HEK293 (cell line): ENCODE measurements at regions not wholly inside any gene's neighbourhood (a gene's known extent, or its start where the extent isn't known, plus 50 kb on each side); places are given as distances from the start of the nearest gene placed in this dataset.

Source experiments
- CTCF ChIA-PET: fragments of 350-600 bp; formaldehyde crosslinking; extraction: SDS; loops from one replicate; lab custom pipeline; 2021; ENCODE audit warnings: antibody characterized with exemption; lab: Yijun Ruan, JAX
- POLR2A ChIA-PET: fragments of 300-600 bp; formaldehyde crosslinking; extraction: SDS; loops from one replicate; lab custom pipeline; 2020; ENCODE audit warnings: antibody characterized with exemption, inconsistent platforms; lab: Yijun Ruan, JAX
- H3K27ac ChIP-seq: fragments of 200-500 bp; sonication (Bioruptor generic); 2 replicates; pipeline ENCODE4 v1.5.1; 2014; ENCODE audit warnings: low read depth, low read length, control low read depth, inconsistent platforms; ENCODE audit errors: extremely low read depth
- H3K36me3 ChIP-seq, 2 experiments: fragments of 200-500 bp in 1 of 2; sonication (Bioruptor generic) in 1 of 2; 1 replicate in 1 of 2; 2 replicates in 1 of 2; pipeline ENCODE4 v1.5.1; 2014 to 2017; ENCODE audit warnings: inconsistent platforms in 2 of 2, low read length in 2 of 2; ENCODE audit not compliant: control insufficient read depth in 2 of 2, insufficient read depth in 1 of 2
- H3K4me1 ChIP-seq: fragments of 200-500 bp; sonication (Bioruptor generic); 2 replicates; pipeline ENCODE4 v1.5.1; 2014; ENCODE audit warnings: mild to moderate bottlenecking, low read length, inconsistent platforms; ENCODE audit not compliant: control insufficient read depth, insufficient read depth
- H3K4me3 ChIP-seq: 2 replicates; pipeline ENCODE4 v1.5.1; 2011; ENCODE audit warnings: low read depth, mild to moderate bottlenecking, control low read depth, low read length, moderate library complexity
- H3K9me3 ChIP-seq: fragments of 200-500 bp; sonication (Bioruptor generic); 2 replicates; pipeline ENCODE4 v1.5.1; 2014; ENCODE audit warnings: low read depth, low read length, inconsistent platforms; ENCODE audit not compliant: control insufficient read depth, insufficient read depth
- AEBP2 ChIP-seq: fragments of 450-650 bp; formaldehyde crosslinking; IDR thresholded peaks from 2 replicates; pipeline ENCODE4 v1.5.1; 2016; ENCODE audit warnings: missing biosample characterization, missing genetic modification characterization, borderline replicate concordance
- OVOL3 ChIP-seq: fragments of 450-650 bp; formaldehyde crosslinking; IDR thresholded peaks from 2 replicates; pipeline ENCODE4 v1.5.1; 2016; ENCODE audit warnings: missing biosample characterization, missing genetic modification characterization
- PATZ1 ChIP-seq: fragments of 450-650 bp; formaldehyde crosslinking; IDR thresholded peaks from 2 replicates; pipeline ENCODE4 v1.5.1; 2016; ENCODE audit warnings: missing biosample characterization, missing genetic modification characterization
- SP2 ChIP-seq: fragments of 450-650 bp; formaldehyde crosslinking; IDR thresholded peaks from 2 replicates; pipeline ENCODE4 v1.5.1; 2016; ENCODE audit warnings: missing biosample characterization, missing genetic modification characterization
- WT1 ChIP-seq: fragments of 450-650 bp; formaldehyde crosslinking; IDR thresholded peaks from 2 replicates; pipeline ENCODE4 v1.5.1; 2016; ENCODE audit warnings: missing biosample characterization, missing genetic modification characterization
- ZFHX2 ChIP-seq: fragments of 450-650 bp; formaldehyde crosslinking; conservative IDR thresholded peaks from 2 replicates; pipeline ENCODE4 v1.5.1; 2016; ENCODE audit warnings: missing biosample characterization, missing genetic modification characterization
- ZFP69B ChIP-seq: fragments of 450-650 bp; formaldehyde crosslinking; IDR thresholded peaks from 2 replicates; pipeline ENCODE4 v1.5.1; 2016; ENCODE audit warnings: missing biosample characterization, missing genetic modification characterization
- ZNF19 ChIP-seq: fragments of 450-650 bp; formaldehyde crosslinking; IDR thresholded peaks from 2 replicates; pipeline ENCODE4; 2016; ENCODE audit warnings: missing biosample characterization, missing genetic modification characterization, low read depth
- ZNF2 ChIP-seq: fragments of 450-650 bp; formaldehyde crosslinking; IDR thresholded peaks from 2 replicates; pipeline ENCODE4 v1.5.1; 2016; ENCODE audit warnings: missing biosample characterization, missing genetic modification characterization
- ZNF23 ChIP-seq: fragments of 450-650 bp; formaldehyde crosslinking; IDR thresholded peaks from 2 replicates; pipeline ENCODE4 v1.5.1; 2016; ENCODE audit warnings: missing biosample characterization, missing genetic modification characterization, borderline replicate concordance
- ZNF239 ChIP-seq: fragments of 450-650 bp; formaldehyde crosslinking; IDR thresholded peaks from 2 replicates; pipeline ENCODE4 v1.5.1; 2016; ENCODE audit warnings: missing biosample characterization, missing genetic modification characterization
- ZNF274 ChIP-seq, 2 experiments: fragments of 200-500 bp in 1 of 2; fragments of 450-650 bp in 1 of 2; sonication (Bioruptor generic) in 1 of 2; formaldehyde crosslinking in 1 of 2; IDR thresholded peaks; 2 replicates each; pipeline versions ENCODE4 v1.5.1 to v1.6.1; 2014 to 2016; ENCODE audit warnings: borderline replicate concordance in 1 of 2, inconsistent platforms in 1 of 2, low read length in 1 of 2, missing biosample characterization in 1 of 2, missing genetic modification characterization in 1 of 2
- ZNF324 ChIP-seq: fragments of 450-650 bp; formaldehyde crosslinking; IDR thresholded peaks from 2 replicates; pipeline ENCODE4 v1.5.1; 2016; ENCODE audit warnings: missing biosample characterization, missing genetic modification characterization
- ZNF354C ChIP-seq: fragments of 450-650 bp; formaldehyde crosslinking; IDR thresholded peaks from 2 replicates; pipeline ENCODE4 v1.5.1; 2016; ENCODE audit warnings: missing biosample characterization, missing genetic modification characterization, low read depth, borderline replicate concordance
- ZNF423 ChIP-seq: fragments of 450-650 bp; formaldehyde crosslinking; IDR thresholded peaks from 2 replicates; pipeline ENCODE4 v1.5.1; 2016; ENCODE audit warnings: missing biosample characterization, missing genetic modification characterization
- ZNF513 ChIP-seq: fragments of 450-650 bp; IDR thresholded peaks from 2 replicates; pipeline ENCODE4 v1.5.1; 2018; ENCODE audit warnings: missing biosample characterization, missing genetic modification characterization
- ZNF514 ChIP-seq: fragments of 450-650 bp; formaldehyde crosslinking; IDR thresholded peaks from 2 replicates; pipeline ENCODE4 v1.5.1; 2016; ENCODE audit warnings: missing biosample characterization, missing genetic modification characterization
- ZNF549 ChIP-seq: fragments of 450-650 bp; IDR thresholded peaks from 2 replicates; pipeline ENCODE4 v1.5.1; 2018; ENCODE audit warnings: missing biosample characterization, missing genetic modification characterization, mild to moderate bottlenecking, inconsistent platforms, moderate library complexity
- ZNF596 ChIP-seq: fragments of 450-650 bp; IDR thresholded peaks from 2 replicates; pipeline ENCODE4 v1.5.0; 2018; ENCODE audit warnings: missing biosample characterization, mild to moderate bottlenecking, missing genetic modification characterization, moderate library complexity
- ZNF623 ChIP-seq: fragments of 450-650 bp; formaldehyde crosslinking; IDR thresholded peaks from 2 replicates; pipeline ENCODE4 v1.5.1; 2016; ENCODE audit warnings: missing biosample characterization, missing genetic modification characterization
- ZNF704 ChIP-seq: fragments of 450-650 bp; formaldehyde crosslinking; IDR thresholded peaks from 2 replicates; pipeline ENCODE4 v1.5.1; 2016; ENCODE audit warnings: missing biosample characterization, missing genetic modification characterization
- ZNF747 ChIP-seq: fragments of 450-650 bp; formaldehyde crosslinking; IDR thresholded peaks from 2 replicates; pipeline ENCODE4 v1.5.1; 2016; ENCODE audit warnings: missing biosample characterization, missing genetic modification characterization
- ZNF76 ChIP-seq: fragments of 450-650 bp; formaldehyde crosslinking; IDR thresholded peaks from 2 replicates; pipeline ENCODE4; 2016; ENCODE audit warnings: low read depth, missing biosample characterization, missing genetic modification characterization, borderline replicate concordance
- ZNF776 ChIP-seq: fragments of 450-650 bp; formaldehyde crosslinking; IDR thresholded peaks from 2 replicates; pipeline ENCODE4 v1.5.0; 2017; ENCODE audit warnings: missing biosample characterization, missing genetic modification characterization, borderline replicate concordance
- ZSCAN16 ChIP-seq: fragments of 450-650 bp; formaldehyde crosslinking; IDR thresholded peaks from 2 replicates; pipeline ENCODE4 v1.5.1; 2016; ENCODE audit warnings: missing biosample characterization, missing genetic modification characterization
- ZSCAN30 ChIP-seq: fragments of 450-650 bp; IDR thresholded peaks from 2 replicates; pipeline ENCODE4 v1.5.1; 2018; ENCODE audit warnings: missing biosample characterization, mild to moderate bottlenecking, missing genetic modification characterization, moderate library complexity

- TF ChIP-seq ZNF423 (no peak), ZNF549 (tag by site-specific recombination) (no peak), ZNF596 (tag by site-specific recombination) (no peak), ZFP69B (tag by site-specific recombination) (no peak), OVOL3 (tag by site-specific recombination) (no peak), ZNF354C (tag by site-specific recombination) (no peak), ZFHX2 (tag by site-specific recombination) (no peak), ZNF747 (no peak), ZNF513 (tag by site-specific recombination) (no peak), ZNF23 (tag by site-specific recombination) (no peak), PATZ1 (tag by site-specific recombination) (no peak), AEBP2 (no peak), ZNF514 (tag by site-specific recombination) (no peak), ZNF19 (tag by site-specific recombination) (no peak), ZNF2 (tag by site-specific recombination) (no peak)
- TF ChIP-seq, all 188 proteins: peak for 0
- Histone ChIP-seq H3K36me3 (no peaks in the 10 kb centered on the region), H3K27ac (no peak overlapping the region), H3K4me1 (no peaks in the 10 kb centered on the region), H3K4me3 (no peak overlapping the region), H3K9me3 (no peaks in the 10 kb centered on the region)
- POLR2A ChIA-PET, result no interaction called here
- CTCF ChIA-PET, result interaction anchor here (0.7 kb wide), 1 partner anchor 737 kb away, joined by 3 read pairs; no protein-coding TSS in a partner anchor
Measured at GRCh38 chr16:66161269-66161668, 205.2 kb upstream of the CDH5 start.

GRCh38 chr16:66159987-66160386 is 206.5 kb upstream of the CDH5 start:
- Histone ChIP-seq H3K9me3 (no peaks in the 10 kb centered on the region), H3K36me3 (no peaks in the 10 kb centered on the region), H3K4me3 (no peak overlapping the region), H3K4me1 (no peaks in the 10 kb centered on the region), H3K27ac (no peak overlapping the region)
- no peak for TF ChIP-seq ZNF704 (tag by site-specific recombination)
- no peak for TF ChIP-seq ZSCAN30 (tag by site-specific recombination)
- CTCF ChIA-PET, result no interaction called here
- POLR2A ChIA-PET, result no interaction called here

GRCh38 chr16:66156538-66156937 is 210.0 kb upstream of the CDH5 start:
- CTCF ChIA-PET, result no interaction called here
- POLR2A ChIA-PET, result no interaction called here
- Histone ChIP-seq H3K4me1 (no peaks in the 10 kb centered on the region), H3K36me3 (no peaks in the 10 kb centered on the region), H3K4me3 (no peak overlapping the region), H3K27ac (no peak overlapping the region), H3K9me3 (no peaks in the 10 kb centered on the region)
- TF ChIP-seq WT1 (no peak), ZNF324 (tag by site-specific recombination) (no peak), ZSCAN16 (tag by site-specific recombination) (no peak), ZNF274 (IDR thresholded peaks at IDR 0.05; ENCODE audit: low read length) (no peak), ZNF274 (tag by site-specific recombination; IDR thresholded peaks at IDR 0.05; ENCODE audit: borderline replicate concordance) (no peak), ZNF239 (no peak), ZNF76 (tag by site-specific recombination) (no peak), ZNF776 (no peak), ZNF623 (tag by site-specific recombination) (no peak), SP2 (tag by site-specific recombination) (no peak)
